Caco-2 (cell line): ENCODE measurements at regions not wholly inside any gene's neighbourhood (a gene's known extent, or its start where the extent isn't known, plus 50 kb on each side); places are given as distances from the start of the nearest gene placed in this dataset.

Experiments
- BruUV-seq: library from RNA; stranded (reverse); fragments of 400-500 nt; replicated peaks from 2 replicates; lab custom pipeline; 2021; lab: Mats Ljungman, UMichigan
- CTCF ChIA-PET: fragments of 300-600 bp; sonication (Branson Sonifier 250); formaldehyde crosslinking; loops from one replicate; lab custom pipeline; 2022; ENCODE audit warnings: antibody characterized with exemption; lab: Charles Lee
- POLR2A ChIA-PET: fragments of 300-600 bp; sonication (Branson Sonifier 250); formaldehyde crosslinking; loops from one replicate; lab custom pipeline; 2022; ENCODE audit warnings: antibody characterized with exemption; lab: Charles Lee
- DNase-seq, 2 experiments: peaks; one replicate each; pipeline versions ENCODE4 v3.0.0 to v3.0.0-alpha.2; 2020 to 2022
- H3K27me3 ChIP-seq: replicated peaks from 2 replicates; pipeline ENCODE4 v1.6.0; 2011; ENCODE audit warnings: low read length; ENCODE audit not compliant: control insufficient read depth, insufficient read depth
- H3K36me3 ChIP-seq: 2 replicates; pipeline ENCODE4 v1.5.1; 2011; ENCODE audit warnings: low read length; ENCODE audit not compliant: control insufficient read depth, insufficient read depth
- H3K4me1 ChIP-seq: fragments of 250-450 bp; sonication (Bioruptor Pico); 2 replicates; pipeline ENCODE4 v1.5.1; 2020; ENCODE audit warnings: mild to moderate bottlenecking
- H3K4me3 ChIP-seq: 2 replicates; pipeline ENCODE4 v1.5.1; 2011; ENCODE audit warnings: low read depth, mild to moderate bottlenecking, control low read depth, low read length
- H3K9me3 ChIP-seq: fragments of 250-450 bp; sonication (Bioruptor Pico); 2 replicates; pipeline ENCODE4 v1.5.1; 2020; ENCODE audit warnings: mild to moderate bottlenecking, moderate library complexity
- H3K27ac Mint-ChIP-seq: one replicate; pipeline ENCODE4 v1.8.0; 2022; ENCODE audit warnings: mixed read lengths; ENCODE audit not compliant: unreplicated experiment
- H3K27me3 Mint-ChIP-seq: one replicate; pipeline ENCODE4 v1.8.0; 2022; ENCODE audit warnings: mixed read lengths; ENCODE audit not compliant: insufficient read depth, unreplicated experiment
- H3K36me3 Mint-ChIP-seq: one replicate; pipeline ENCODE4 v1.8.0; 2022; ENCODE audit warnings: mild to moderate bottlenecking, mixed read lengths; ENCODE audit not compliant: insufficient read depth, unreplicated experiment
- H3K4me1 Mint-ChIP-seq: one replicate; pipeline ENCODE4 v1.8.0; 2022; ENCODE audit warnings: low read depth, mixed read lengths; ENCODE audit not compliant: unreplicated experiment
- H3K4me3 Mint-ChIP-seq: one replicate; pipeline ENCODE4 v1.8.0; 2022; ENCODE audit warnings: mild to moderate bottlenecking, moderate library complexity, mixed read lengths; ENCODE audit not compliant: unreplicated experiment
- H3K9me3 Mint-ChIP-seq: one replicate; pipeline ENCODE4 v1.8.0; 2022; ENCODE audit warnings: mixed read lengths; ENCODE audit not compliant: unreplicated experiment
- CTCF ChIP-seq, 2 experiments: fragments of 200-600 bp in 1 of 2; IDR thresholded peaks; 1 replicate in 1 of 2; 2 replicates in 1 of 2; pipeline versions ENCODE4 v1.5.1 to v1.8.0; 2011 to 2022; ENCODE audit warnings: antibody characterized with exemption in 1 of 2, control low read depth in 1 of 2, inconsistent platforms in 1 of 2, low read depth in 1 of 2, low read length in 1 of 2, mild to moderate bottlenecking in 1 of 2, moderate library complexity in 1 of 2; ENCODE audit not compliant: insufficient read depth in 1 of 2, severe bottlenecking in 1 of 2, unreplicated experiment in 1 of 2
- intact Hi-C: fragments of 100-400 bp; cut with micrococcal nuclease; formaldehyde crosslinking; loops from one replicate; pipeline ENCODE4 v1.10.0; 2022; ENCODE audit not compliant: unreplicated experiment

- Mint-ChIP-seq H3K9me3 (no peaks in the 10 kb centered on the region), H3K27ac (no peak overlapping the region), H3K27me3 (peaks cover 3% of the 10 kb centered on the region), H3K4me1 (no peaks in the 10 kb centered on the region), H3K4me3 (no peak overlapping the region), H3K36me3 (no peaks in the 10 kb centered on the region)
- Histone ChIP-seq H3K27me3 (no peaks in the 10 kb centered on the region), H3K4me1 (no peaks in the 10 kb centered on the region), H3K9me3 (no peaks in the 10 kb centered on the region), H3K4me3 (no peak overlapping the region), H3K36me3 (no peaks in the 10 kb centered on the region)
- TF ChIP-seq CTCF (IDR thresholded peaks at IDR 0.05; ENCODE audit: insufficient read depth in 1 of 2, low read depth in 1 of 2, low read length in 1 of 2, severe bottlenecking in 1 of 2, unreplicated experiment in 1 of 2) = no peak
- no peak for DNase-seq
- intact Hi-C loops = no loop called here
- POLR2A ChIA-PET = no interaction called here
- BruUV-seq = no TSS peak
- CTCF ChIA-PET = no interaction called here
Observed at GRCh38 chr1:95572002-95572401, 338.0 kb downstream of the RWDD3 start.

- POLR2A ChIA-PET = no interaction called here
- Histone ChIP-seq H3K4me3 (no peak overlapping the region), H3K4me1 (no peaks in the 10 kb centered on the region), H3K27me3 (no peaks in the 10 kb centered on the region), H3K36me3 (no peaks in the 10 kb centered on the region), H3K9me3 (no peaks in the 10 kb centered on the region)
- TF ChIP-seq CTCF (IDR thresholded peaks at IDR 0.05; ENCODE audit: insufficient read depth in 1 of 2, low read depth in 1 of 2, low read length in 1 of 2, severe bottlenecking in 1 of 2, unreplicated experiment in 1 of 2) = no peak
- CTCF ChIA-PET = no interaction called here
- no peak overlapping the region for H3K27ac Mint-ChIP-seq
- intact Hi-C loops = no loop called here
- no peaks in the 10 kb centered on the region for H3K36me3 Mint-ChIP-seq
- peaks cover 8% of the 10 kb centered on the region for H3K27me3 Mint-ChIP-seq
- BruUV-seq = no TSS peak
- H3K4me1 Mint-ChIP-seq = no peaks in the 10 kb centered on the region
- no peak for DNase-seq
- no peaks in the 10 kb centered on the region for H3K9me3 Mint-ChIP-seq
- H3K4me3 Mint-ChIP-seq = no peak overlapping the region
Observed at GRCh38 chr1:95572962-95573361, 339.0 kb downstream of the RWDD3 start.

- no TSS peak for BruUV-seq
- ChIA-PET POLR2A (no interaction called here), CTCF (no interaction called here)
Observed at GRCh38 chr1:95575291-95575690, 341.3 kb downstream of the RWDD3 start.

More at GRCh38 chr1:95575291-95575690, 341.3 kb downstream of the RWDD3 start:
- H3K36me3 Mint-ChIP-seq = no peaks in the 10 kb centered on the region
- TF ChIP-seq CTCF (IDR thresholded peaks at IDR 0.05; ENCODE audit: insufficient read depth in 1 of 2, low read depth in 1 of 2, low read length in 1 of 2, severe bottlenecking in 1 of 2, unreplicated experiment in 1 of 2) = no peak
- no peaks in the 10 kb centered on the region for H3K4me1 Mint-ChIP-seq
- intact Hi-C loops = no loop called here
- H3K27me3 Mint-ChIP-seq = peaks cover 11% of the 10 kb centered on the region
- H3K4me3 ChIP-seq = no peak overlapping the region
- no peaks in the 10 kb centered on the region for H3K27me3 ChIP-seq
- H3K36me3 ChIP-seq = no peaks in the 10 kb centered on the region
- no peaks in the 10 kb centered on the region for H3K9me3 Mint-ChIP-seq
- no peak overlapping the region for H3K27ac Mint-ChIP-seq
- H3K4me3 Mint-ChIP-seq = no peak overlapping the region
- H3K4me1 ChIP-seq = no peaks in the 10 kb centered on the region
- H3K9me3 ChIP-seq = no peaks in the 10 kb centered on the region
- no peak for DNase-seq
